ENCODE measurements at regions not wholly inside any gene's neighbourhood (a gene's known extent, or its start where the extent isn't known, plus 50 kb on each side); places are given as distances from the start of the nearest gene placed in this dataset.
"Not testable (repeated sequence)": the region's sequence is repeated elsewhere in the genome, so short reads cannot be mapped to it uniquely, and the experiment has no call there.

DNA sequence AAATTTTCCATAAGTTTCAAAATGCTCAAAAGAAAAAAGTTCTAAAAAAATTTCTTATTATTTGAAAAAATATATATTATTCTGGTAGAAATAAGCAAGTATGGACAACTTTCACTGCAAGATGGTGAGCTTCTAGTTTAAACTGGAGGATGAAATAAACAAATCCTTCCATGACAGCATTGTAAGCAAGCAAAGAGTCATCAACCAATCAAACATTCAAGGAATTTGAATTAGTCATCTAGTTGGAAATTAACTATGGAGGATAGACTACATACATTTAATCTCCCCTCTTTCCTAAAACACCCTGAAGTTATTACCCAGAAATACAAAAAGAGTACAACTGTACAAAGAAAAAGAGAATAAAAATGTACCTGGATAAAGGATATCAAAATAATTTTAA lies 51.0 kb upstream of the IRX5 start:
- H3K4me1 ChIP-seq (ENCODE audit: control insufficient read depth, insufficient read depth, low read length, poor library complexity, severe bottlenecking): no peaks in the 10 kb centered on the region
- H3K4me1 Mint-ChIP-seq: no peaks in the 10 kb centered on the region
- H3K27ac ChIP-seq (ENCODE audit: insufficient read depth, low read length, poor library complexity, severe bottlenecking): no peak overlapping the region
- no peaks in the 10 kb centered on the region for H3K36me3 Mint-ChIP-seq
- peaks cover 0 to 6% (median 3%) of the 10 kb centered on the region in 7 donors for H3K9me3 Mint-ChIP-seq
- H3K27me3 Mint-ChIP-seq: peaks cover 4% of the 10 kb centered on the region
- no peaks in the 10 kb centered on the region for H3K9me3 ChIP-seq (ENCODE audit: control insufficient read depth in 2 of 2, low read length in 2 of 2)
- no peak overlapping the region for H3K4me3 Mint-ChIP-seq
- H3K27ac Mint-ChIP-seq: no peak overlapping the region
- H3K4me3 ChIP-seq (ENCODE audit: low read depth, low read length): no peak overlapping the region
- no peak for DNase-seq
- ATAC-seq (ENCODE audit: low read depth in 2 of 2): no peak
- no peaks in the 10 kb centered on the region for H3K27me3 ChIP-seq (ENCODE audit: control insufficient read depth, insufficient read depth, low read length)
- no peaks in the 10 kb centered on the region for H3K36me3 ChIP-seq (ENCODE audit: control insufficient read depth, insufficient read depth, low read length)

DNA sequence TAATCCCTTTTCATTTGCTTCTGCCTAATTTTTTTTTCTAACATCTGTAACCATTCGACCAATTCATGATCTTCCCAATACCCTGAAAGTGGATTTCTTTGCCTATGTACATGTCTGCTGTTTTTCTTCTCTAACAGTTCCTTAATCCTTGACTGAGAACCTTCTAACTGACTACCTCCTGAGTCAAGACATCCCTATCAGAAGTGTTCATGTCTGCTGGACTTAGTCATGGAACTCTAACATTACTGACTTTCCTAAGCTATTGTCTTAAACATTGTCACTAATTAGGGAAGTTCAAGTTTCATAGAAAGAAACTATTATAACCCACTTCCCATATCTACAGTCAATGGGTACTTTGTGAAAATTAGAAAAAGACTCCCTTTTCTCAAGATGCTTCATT lies 52.4 kb upstream of the IRX5 start:
- Mint-ChIP-seq H3K36me3 (no peaks in the 10 kb centered on the region), H3K27me3 (no peaks in the 10 kb centered on the region), H3K4me3 (no peak overlapping the region), H3K27ac (no peak overlapping the region), H3K4me1 (no peaks in the 10 kb centered on the region), H3K9me3 (peaks cover 0 to 6% (median 2%) of the 10 kb centered on the region in 7 donors)
- Histone ChIP-seq H3K9me3 (ENCODE audit: control insufficient read depth in 2 of 2, low read length in 2 of 2) (no peaks in the 10 kb centered on the region), H3K36me3 (ENCODE audit: control insufficient read depth, insufficient read depth, low read length) (no peaks in the 10 kb centered on the region), H3K4me3 (ENCODE audit: low read depth, low read length) (no peak overlapping the region), H3K27me3 (ENCODE audit: control insufficient read depth, insufficient read depth, low read length) (no peaks in the 10 kb centered on the region), H3K27ac (ENCODE audit: insufficient read depth, low read length, poor library complexity, severe bottlenecking) (no peak overlapping the region), H3K4me1 (ENCODE audit: control insufficient read depth, insufficient read depth, low read length, poor library complexity, severe bottlenecking) (no peaks in the 10 kb centered on the region)
- DNase-seq (no peak), ATAC-seq (ENCODE audit: low read depth in 2 of 2) (no peak)

DNA sequence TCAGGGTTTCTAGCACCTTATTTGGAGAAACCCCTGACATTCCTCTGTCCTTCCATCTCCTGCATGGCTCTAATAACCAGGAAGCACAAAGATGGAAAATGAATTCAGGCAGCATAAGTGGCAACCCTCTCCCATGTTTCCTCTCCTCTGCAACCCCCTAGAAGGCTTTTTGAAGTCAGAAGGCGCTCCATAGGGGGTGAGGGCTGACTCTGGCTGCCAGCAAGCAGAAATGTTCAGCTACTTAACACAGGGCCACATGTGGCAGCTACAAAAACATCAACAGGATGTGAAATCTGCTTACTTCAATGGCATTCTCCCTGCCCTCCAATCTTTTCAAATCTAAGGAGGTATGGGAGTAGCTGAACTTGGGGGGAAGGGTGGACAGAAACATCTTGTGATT lies 55.2 kb upstream of the IRX5 start:
- peaks cover 0 to 6% (median 0%) of the 10 kb centered on the region in 7 donors for H3K9me3 Mint-ChIP-seq
- DNase-seq: no peak
- H3K27me3 ChIP-seq (ENCODE audit: control insufficient read depth, insufficient read depth, low read length): no peaks in the 10 kb centered on the region
- no peak overlapping the region for H3K27ac Mint-ChIP-seq
- H3K9me3 ChIP-seq (ENCODE audit: control insufficient read depth in 2 of 2, low read length in 2 of 2): no peaks in the 10 kb centered on the region
- H3K4me1 Mint-ChIP-seq: no peaks in the 10 kb centered on the region
- no peak overlapping the region for H3K4me3 Mint-ChIP-seq
- no peak for ATAC-seq (ENCODE audit: low read depth in 2 of 2)
- no peaks in the 10 kb centered on the region for H3K36me3 Mint-ChIP-seq
- H3K4me3 ChIP-seq (ENCODE audit: low read depth, low read length): no peak overlapping the region
- H3K4me1 ChIP-seq (ENCODE audit: control insufficient read depth, insufficient read depth, low read length, poor library complexity, severe bottlenecking): no peaks in the 10 kb centered on the region
- no peaks in the 10 kb centered on the region for H3K36me3 ChIP-seq (ENCODE audit: control insufficient read depth, insufficient read depth, low read length)
- H3K27me3 Mint-ChIP-seq: no peaks in the 10 kb centered on the region
- H3K27ac ChIP-seq (ENCODE audit: insufficient read depth, low read length, poor library complexity, severe bottlenecking): no peak overlapping the region

DNA sequence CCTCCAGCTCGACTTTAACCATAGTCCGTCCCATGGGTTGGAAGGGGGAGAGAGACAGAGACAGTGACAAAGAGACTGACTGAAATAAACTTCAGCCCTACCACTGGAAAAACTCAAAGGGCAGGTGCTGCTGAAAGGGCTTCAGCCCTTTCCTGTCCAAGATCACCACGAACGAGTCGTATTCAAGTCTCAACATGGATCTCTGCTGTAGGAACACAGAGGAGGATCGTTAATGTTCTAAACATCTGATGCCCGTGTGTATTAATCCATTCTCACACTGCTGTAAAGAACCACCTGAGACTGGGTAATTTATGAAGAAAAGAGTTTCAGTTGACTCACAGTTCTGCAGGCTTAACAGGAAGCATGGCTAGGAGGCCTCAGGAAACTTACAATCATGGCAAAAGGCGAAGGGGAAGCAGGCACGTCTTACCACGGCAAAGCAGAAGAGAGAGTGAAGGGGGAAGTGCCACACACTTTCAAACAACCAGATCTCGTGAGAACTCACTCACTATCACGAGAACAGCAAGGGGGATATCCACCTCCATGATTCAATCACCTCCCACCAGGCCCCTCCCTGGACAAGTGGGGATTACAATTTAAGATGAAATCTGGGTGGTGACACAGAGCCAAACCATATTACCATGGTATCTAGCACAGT lies 56.8 kb upstream of the IRX5 start:
- H3K9me3 Mint-ChIP-seq; H3K27ac Mint-ChIP-seq; H3K27me3 ChIP-seq (ENCODE audit: control insufficient read depth, insufficient read depth, low read length); H3K4me3 ChIP-seq (ENCODE audit: low read depth, low read length); H3K4me1 ChIP-seq (ENCODE audit: control insufficient read depth, insufficient read depth, low read length, poor library complexity, severe bottlenecking); H3K4me1 Mint-ChIP-seq; DNase-seq; H3K36me3 Mint-ChIP-seq; ATAC-seq (ENCODE audit: low read depth in 2 of 2); H3K27ac ChIP-seq (ENCODE audit: insufficient read depth, low read length, poor library complexity, severe bottlenecking); H3K4me3 Mint-ChIP-seq; H3K36me3 ChIP-seq (ENCODE audit: control insufficient read depth, insufficient read depth, low read length); H3K27me3 Mint-ChIP-seq; H3K9me3 ChIP-seq (ENCODE audit: control insufficient read depth in 2 of 2, low read length in 2 of 2): not testable (repeated sequence)

DNA sequence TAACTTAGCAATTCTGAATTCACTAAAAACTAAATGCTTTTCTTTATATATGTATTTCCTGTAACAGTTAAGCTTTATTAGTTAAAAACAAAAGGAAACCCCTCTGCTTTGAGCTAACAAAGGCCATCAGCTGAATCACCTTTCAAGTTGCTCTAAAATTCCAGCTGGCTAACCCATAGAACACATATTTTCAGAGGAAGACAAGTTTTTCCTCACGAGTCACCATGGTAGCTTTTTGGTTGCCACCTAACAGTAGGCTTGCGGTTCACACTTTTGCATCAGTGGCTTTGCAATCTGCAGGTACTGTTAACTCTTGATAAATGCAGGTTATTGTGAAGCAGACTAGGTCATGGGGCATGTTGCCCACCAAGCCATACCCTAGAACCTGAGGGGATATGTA lies 57.6 kb upstream of the IRX5 start:
- DNase-seq (no peak), ATAC-seq (ENCODE audit: low read depth in 2 of 2) (no peak)
- Histone ChIP-seq H3K36me3 (ENCODE audit: control insufficient read depth, insufficient read depth, low read length) (no peaks in the 10 kb centered on the region), H3K27ac (ENCODE audit: insufficient read depth, low read length, poor library complexity, severe bottlenecking) (no peak overlapping the region), H3K4me3 (ENCODE audit: low read depth, low read length) (no peak overlapping the region), H3K4me1 (ENCODE audit: control insufficient read depth, insufficient read depth, low read length, poor library complexity, severe bottlenecking) (no peaks in the 10 kb centered on the region), H3K9me3 (ENCODE audit: control insufficient read depth in 2 of 2, low read length in 2 of 2) (no peaks in the 10 kb centered on the region), H3K27me3 (ENCODE audit: control insufficient read depth, insufficient read depth, low read length) (no peaks in the 10 kb centered on the region)
- no peaks in the 10 kb centered on the region for H3K27me3 Mint-ChIP-seq
- H3K4me1 Mint-ChIP-seq: no peaks in the 10 kb centered on the region
- no peak overlapping the region for H3K27ac Mint-ChIP-seq
- no peak overlapping the region for H3K4me3 Mint-ChIP-seq
- no peaks in the 10 kb centered on the region for H3K36me3 Mint-ChIP-seq
- H3K9me3 Mint-ChIP-seq: peaks cover 0 to 3% (median 1%) of the 10 kb centered on the region in 7 donors

DNA sequence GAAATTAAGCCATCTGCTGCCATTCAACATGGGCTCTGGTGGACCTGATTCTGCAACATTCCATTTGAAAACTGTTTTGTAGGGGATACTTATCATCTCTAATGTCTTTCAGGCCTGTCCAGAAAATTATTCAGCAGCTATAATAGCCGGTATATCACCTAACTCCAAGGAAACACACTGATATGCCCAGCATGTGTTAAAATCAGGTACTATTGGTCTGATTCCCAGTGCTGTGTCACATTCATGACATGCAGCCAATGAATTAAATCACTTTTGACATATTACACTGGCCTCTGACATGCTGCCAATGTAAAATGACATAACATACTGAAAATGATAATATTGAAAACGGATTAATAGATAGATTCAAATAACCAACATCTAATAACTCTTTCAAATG lies 60.5 kb upstream of the IRX5 start:
- Mint-ChIP-seq H3K4me1 (no peaks in the 10 kb centered on the region), H3K27me3 (no peaks in the 10 kb centered on the region), H3K4me3 (no peak overlapping the region), H3K27ac (no peak overlapping the region), H3K9me3 (peaks cover 0 to 3% (median 3%) of the 10 kb centered on the region in 7 donors), H3K36me3 (no peaks in the 10 kb centered on the region)
- H3K4me3 ChIP-seq (ENCODE audit: low read depth, low read length): no peak overlapping the region
- no peaks in the 10 kb centered on the region for H3K27me3 ChIP-seq (ENCODE audit: control insufficient read depth, insufficient read depth, low read length)
- H3K27ac ChIP-seq (ENCODE audit: insufficient read depth, low read length, poor library complexity, severe bottlenecking): no peak overlapping the region
- H3K4me1 ChIP-seq (ENCODE audit: control insufficient read depth, insufficient read depth, low read length, poor library complexity, severe bottlenecking): no peaks in the 10 kb centered on the region
- no peaks in the 10 kb centered on the region for H3K9me3 ChIP-seq (ENCODE audit: control insufficient read depth in 2 of 2, low read length in 2 of 2)
- H3K36me3 ChIP-seq (ENCODE audit: control insufficient read depth, insufficient read depth, low read length): no peaks in the 10 kb centered on the region
- DNase-seq: no peak
- no peak for ATAC-seq (ENCODE audit: low read depth in 2 of 2)

DNA sequence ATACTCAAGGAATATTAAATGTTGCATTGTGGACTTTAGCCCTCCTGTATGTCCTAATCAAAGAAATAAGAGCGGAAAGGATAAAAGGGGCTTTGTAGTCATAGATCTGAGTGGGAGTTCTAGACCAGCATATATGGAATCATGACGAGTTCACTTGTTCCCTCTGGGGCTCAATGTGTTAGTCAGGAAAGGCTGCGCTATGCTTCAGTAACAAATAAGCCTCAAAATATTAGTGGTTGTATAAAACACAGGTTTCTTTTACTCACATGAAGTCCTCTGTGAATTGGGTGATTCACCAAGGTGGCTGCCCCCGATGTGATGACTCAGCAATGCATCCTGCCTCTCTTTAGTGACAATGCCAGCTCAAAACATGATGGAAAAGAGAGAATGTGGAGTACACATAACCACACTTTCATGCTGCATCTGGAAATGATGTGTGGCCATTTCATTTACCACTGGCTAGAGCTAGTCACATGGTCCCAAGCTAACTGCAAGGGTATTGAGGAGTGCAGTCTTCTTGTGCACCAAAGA lies 63.3 kb upstream of the IRX5 start:
- no peak overlapping the region for H3K4me3 ChIP-seq (ENCODE audit: low read depth, low read length)
- no peak for ATAC-seq (ENCODE audit: low read depth in 2 of 2)

DNA sequence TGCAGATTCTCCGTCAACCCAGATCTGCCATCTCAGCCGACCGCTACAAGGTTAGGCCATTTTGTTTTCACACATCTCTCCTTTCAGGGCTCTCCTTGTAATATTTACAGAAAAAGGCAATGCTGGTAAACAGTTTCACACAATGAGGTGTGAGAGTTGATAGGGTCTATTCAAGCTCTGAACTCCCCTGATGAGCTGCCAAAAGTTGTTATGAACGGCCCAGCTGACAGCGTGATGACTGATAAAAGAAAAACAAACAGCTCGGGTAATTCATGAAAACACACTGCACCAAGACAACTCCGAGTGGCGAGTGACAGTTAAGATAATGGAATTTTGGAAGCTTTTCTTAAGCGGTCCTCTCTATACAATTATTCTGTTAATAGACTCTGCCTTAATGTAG lies 68.1 kb upstream of the IRX5 start:
- Mint-ChIP-seq H3K4me1 (no peaks in the 10 kb centered on the region), H3K4me3 (no peak overlapping the region), H3K27me3 (peaks cover 4% of the 10 kb centered on the region), H3K27ac (no peak overlapping the region), H3K9me3 (peaks cover 0 to 3% (median 0%) of the 10 kb centered on the region in 7 donors), H3K36me3 (no peaks in the 10 kb centered on the region)
- H3K27me3 ChIP-seq (ENCODE audit: control insufficient read depth, insufficient read depth, low read length): no peaks in the 10 kb centered on the region
- no peak overlapping the region for H3K4me3 ChIP-seq (ENCODE audit: low read depth, low read length)
- no peak for DNase-seq
- no peaks in the 10 kb centered on the region for H3K9me3 ChIP-seq (ENCODE audit: control insufficient read depth in 2 of 2, low read length in 2 of 2)
- no peak for ATAC-seq (ENCODE audit: low read depth in 2 of 2)
- no peak overlapping the region for H3K27ac ChIP-seq (ENCODE audit: insufficient read depth, low read length, poor library complexity, severe bottlenecking)
- H3K36me3 ChIP-seq (ENCODE audit: control insufficient read depth, insufficient read depth, low read length): no peaks in the 10 kb centered on the region
- H3K4me1 ChIP-seq (ENCODE audit: control insufficient read depth, insufficient read depth, low read length, poor library complexity, severe bottlenecking): no peaks in the 10 kb centered on the region

More for the DNA sequence above, 63.3 kb upstream of the IRX5 start:
- no peak overlapping the region for H3K4me3 Mint-ChIP-seq
- no peak for DNase-seq
- H3K9me3 Mint-ChIP-seq: peaks cover 0 to 3% (median 3%) of the 10 kb centered on the region in 7 donors
- no peaks in the 10 kb centered on the region for H3K36me3 ChIP-seq (ENCODE audit: control insufficient read depth, insufficient read depth, low read length)
- H3K27me3 Mint-ChIP-seq: peaks cover 4% of the 10 kb centered on the region
- no peaks in the 10 kb centered on the region for H3K4me1 ChIP-seq (ENCODE audit: control insufficient read depth, insufficient read depth, low read length, poor library complexity, severe bottlenecking)
- H3K4me1 Mint-ChIP-seq: no peaks in the 10 kb centered on the region
- H3K27me3 ChIP-seq (ENCODE audit: control insufficient read depth, insufficient read depth, low read length): no peaks in the 10 kb centered on the region
- H3K27ac ChIP-seq (ENCODE audit: insufficient read depth, low read length, poor library complexity, severe bottlenecking): no peak overlapping the region
- H3K36me3 Mint-ChIP-seq: no peaks in the 10 kb centered on the region
- no peak overlapping the region for H3K27ac Mint-ChIP-seq
- no peaks in the 10 kb centered on the region for H3K9me3 ChIP-seq (ENCODE audit: control insufficient read depth in 2 of 2, low read length in 2 of 2)

Measured in CD4-positive, CD25-positive, alpha-beta regulatory T cell (primary cell).